Astrocyte (in vitro differentiated cells and primary cell): ENCODE measurements at regions not wholly inside any gene's neighbourhood (a gene's known extent, or its start where the extent isn't known, plus 50 kb on each side); places are given as distances from the start of the nearest gene placed in this dataset.

Source experiments
- DNase-seq: peaks from one replicate; pipeline ENCODE4 v3.0.0-alpha.2; 2010; ENCODE audit warnings: low read depth
- FAIRE-seq: peaks from 2 replicates; lab custom pipeline; 2011; peaks lifted over from hg19 to GRCh38; lab: Jason Lieb, UNC
- H2AFZ ChIP-seq: 2 replicates; pipeline ENCODE4 v1.6.0; 2012; ENCODE audit warnings: low read depth, low read length, inconsistent platforms
- H3K27ac ChIP-seq: 2 replicates; pipeline ENCODE4 v1.5.1; 2011; ENCODE audit warnings: low read depth, low read length, inconsistent platforms
- H3K27me3 ChIP-seq: 2 replicates; pipeline ENCODE4 v1.6.0; 2011; ENCODE audit warnings: low read length, inconsistent platforms; ENCODE audit not compliant: insufficient read depth
- H3K36me3 ChIP-seq: 2 replicates; pipeline ENCODE4 v1.5.1; 2011; ENCODE audit warnings: low read length, inconsistent platforms; ENCODE audit not compliant: insufficient read depth
- H3K4me1 ChIP-seq: 2 replicates; pipeline ENCODE4 v1.5.1; 2011; ENCODE audit warnings: low read length, inconsistent platforms; ENCODE audit not compliant: insufficient read depth
- H3K4me2 ChIP-seq: 2 replicates; pipeline ENCODE4 v1.6.0; 2012; ENCODE audit warnings: low read length, inconsistent platforms
- H3K4me3 ChIP-seq: 2 replicates; pipeline ENCODE4 v1.5.1; 2011; ENCODE audit warnings: low read depth, mild to moderate bottlenecking, low read length, inconsistent platforms; ENCODE audit not compliant: insufficient read depth
- H3K79me2 ChIP-seq: 2 replicates; pipeline ENCODE4 v1.6.0; 2012; ENCODE audit warnings: mild to moderate bottlenecking, low read length, inconsistent platforms; ENCODE audit not compliant: insufficient read depth
- H3K9ac ChIP-seq: 2 replicates; pipeline ENCODE4 v1.6.0; 2012; ENCODE audit warnings: mild to moderate bottlenecking, low read length, inconsistent platforms
- H3K9me3 ChIP-seq: 2 replicates; pipeline ENCODE4 v1.5.1; 2012; ENCODE audit warnings: low read depth, mild to moderate bottlenecking, low read length, inconsistent platforms; ENCODE audit not compliant: insufficient read depth
- H4K20me1 ChIP-seq: 2 replicates; pipeline ENCODE4 v1.6.0; 2012; ENCODE audit warnings: low read length, inconsistent platforms; ENCODE audit not compliant: insufficient read depth
- H3K27ac Mint-ChIP-seq: one replicate; pipeline ENCODE4 v1.8.0; 2021; ENCODE audit warnings: mild to moderate bottlenecking, mixed read lengths; ENCODE audit not compliant: unreplicated experiment
- H3K27me3 Mint-ChIP-seq: one replicate; pipeline ENCODE4 v1.8.0; 2021; ENCODE audit warnings: low read depth, mixed read lengths; ENCODE audit not compliant: unreplicated experiment
- H3K36me3 Mint-ChIP-seq: one replicate; pipeline ENCODE4 v1.8.0; 2021; ENCODE audit warnings: low read depth, mixed read lengths; ENCODE audit not compliant: unreplicated experiment
- H3K4me1 Mint-ChIP-seq: one replicate; pipeline ENCODE4 v1.8.0; 2021; ENCODE audit warnings: low read depth, mixed read lengths; ENCODE audit not compliant: unreplicated experiment
- H3K4me3 Mint-ChIP-seq: one replicate; pipeline ENCODE4 v1.8.0; 2021; ENCODE audit warnings: mild to moderate bottlenecking, moderate library complexity, mixed read lengths; ENCODE audit not compliant: unreplicated experiment
- H3K9me3 Mint-ChIP-seq: one replicate; pipeline ENCODE4 v1.8.0; 2021; ENCODE audit warnings: mild to moderate bottlenecking, mixed read lengths; ENCODE audit not compliant: unreplicated experiment
- EZH2 ChIP-seq: IDR thresholded peaks from 2 replicates; pipeline ENCODE4 v1.6.1; 2012; ENCODE audit warnings: mild to moderate bottlenecking, low read length, inconsistent platforms; ENCODE audit not compliant: insufficient read depth
- TF ChIP-seq, protein P1 (sequence below): IDR thresholded peaks from 2 replicates; pipeline ENCODE4 v1.5.1; 2011; ENCODE audit warnings: low read depth, mild to moderate bottlenecking, inconsistent platforms, low read length, moderate library complexity; ENCODE audit not compliant: insufficient read depth

DNA sequence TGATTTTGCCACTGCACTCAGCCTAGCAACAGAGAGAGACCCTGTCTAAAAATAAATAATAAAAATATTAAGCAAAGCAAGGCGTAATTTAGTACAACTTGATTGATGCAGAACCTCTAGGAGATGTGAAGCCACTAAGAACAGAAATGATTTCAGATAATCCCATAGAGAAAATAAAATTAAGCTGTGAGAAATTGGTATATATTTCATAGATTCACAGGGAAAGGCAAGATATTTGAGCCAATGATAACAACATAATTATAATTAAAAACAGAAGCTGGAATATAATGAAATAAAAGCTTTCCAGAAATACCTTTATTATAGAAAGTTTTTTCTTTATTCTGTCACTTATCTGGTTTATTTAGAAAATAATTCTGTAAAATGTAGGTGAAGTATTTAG, 88.9 kb upstream of the GULP1 start:
- FAIRE-seq (no peak), DNase-seq (no peak)
- no peaks in the 10 kb centered on the region for H3K27me3 ChIP-seq
- H2AFZ ChIP-seq = no peak overlapping the region
- H3K9ac ChIP-seq = no peak overlapping the region
- H3K27ac ChIP-seq = no peak overlapping the region
- Mint-ChIP-seq H3K4me1 (peaks cover 21% of the 10 kb centered on the region), H3K36me3 (no peaks in the 10 kb centered on the region), H3K9me3 (no peaks in the 10 kb centered on the region), H3K27ac (no peak overlapping the region), H3K27me3 (no peaks in the 10 kb centered on the region), H3K4me3 (no peak overlapping the region)
- peaks cover 11% of the 10 kb centered on the region for H3K4me1 ChIP-seq
- H4K20me1 ChIP-seq = no peaks in the 10 kb centered on the region
- no peaks in the 10 kb centered on the region for H3K9me3 ChIP-seq
- TF ChIP-seq, protein P1, sequence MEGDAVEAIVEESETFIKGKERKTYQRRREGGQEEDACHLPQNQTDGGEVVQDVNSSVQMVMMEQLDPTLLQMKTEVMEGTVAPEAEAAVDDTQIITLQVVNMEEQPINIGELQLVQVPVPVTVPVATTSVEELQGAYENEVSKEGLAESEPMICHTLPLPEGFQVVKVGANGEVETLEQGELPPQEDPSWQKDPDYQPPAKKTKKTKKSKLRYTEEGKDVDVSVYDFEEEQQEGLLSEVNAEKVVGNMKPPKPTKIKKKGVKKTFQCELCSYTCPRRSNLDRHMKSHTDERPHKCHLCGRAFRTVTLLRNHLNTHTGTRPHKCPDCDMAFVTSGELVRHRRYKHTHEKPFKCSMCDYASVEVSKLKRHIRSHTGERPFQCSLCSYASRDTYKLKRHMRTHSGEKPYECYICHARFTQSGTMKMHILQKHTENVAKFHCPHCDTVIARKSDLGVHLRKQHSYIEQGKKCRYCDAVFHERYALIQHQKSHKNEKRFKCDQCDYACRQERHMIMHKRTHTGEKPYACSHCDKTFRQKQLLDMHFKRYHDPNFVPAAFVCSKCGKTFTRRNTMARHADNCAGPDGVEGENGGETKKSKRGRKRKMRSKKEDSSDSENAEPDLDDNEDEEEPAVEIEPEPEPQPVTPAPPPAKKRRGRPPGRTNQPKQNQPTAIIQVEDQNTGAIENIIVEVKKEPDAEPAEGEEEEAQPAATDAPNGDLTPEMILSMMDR = no peak
- no peak for TF ChIP-seq EZH2
- H3K36me3 ChIP-seq = no peaks in the 10 kb centered on the region
- H3K4me2 ChIP-seq = no peak overlapping the region
- H3K4me3 ChIP-seq = no peak overlapping the region
- no peaks in the 10 kb centered on the region for H3K79me2 ChIP-seq

DNA sequence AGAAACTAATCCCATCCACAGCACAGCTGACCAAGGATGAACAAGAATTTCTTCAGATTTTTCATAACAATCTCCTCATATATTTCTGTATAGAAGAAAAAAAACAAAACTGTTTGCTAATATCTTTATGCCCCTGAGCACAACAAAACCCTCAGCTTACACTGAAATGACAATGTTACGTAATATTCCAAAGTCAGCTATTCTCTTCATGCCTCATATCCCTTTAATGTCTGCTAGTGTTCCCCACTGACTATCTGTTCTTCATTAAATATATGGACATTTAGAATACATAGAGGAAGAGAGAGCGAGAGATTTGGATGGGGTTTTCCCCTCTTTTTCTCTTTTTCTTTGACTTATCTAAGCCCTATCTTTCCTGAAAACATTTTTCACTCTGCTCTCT, 87.9 kb upstream of the GULP1 start:
- no peak overlapping the region for H3K9ac ChIP-seq
- TF ChIP-seq, protein P1 = no peak
- TF ChIP-seq EZH2 = no peak
- no peaks in the 10 kb centered on the region for H3K36me3 ChIP-seq
- no peaks in the 10 kb centered on the region for H3K79me2 ChIP-seq
- DNase-seq (no peak), FAIRE-seq (no peak)
- H2AFZ ChIP-seq = no peak overlapping the region
- no peak overlapping the region for H3K4me2 ChIP-seq
- H3K4me1 Mint-ChIP-seq = peaks cover 16% of the 10 kb centered on the region
- peaks cover 11% of the 10 kb centered on the region for H3K4me1 ChIP-seq
- no peaks in the 10 kb centered on the region for H3K36me3 Mint-ChIP-seq
- no peaks in the 10 kb centered on the region for H4K20me1 ChIP-seq
- no peaks in the 10 kb centered on the region for H3K27me3 Mint-ChIP-seq
- no peak overlapping the region for H3K4me3 Mint-ChIP-seq
- no peaks in the 10 kb centered on the region for H3K9me3 ChIP-seq
- H3K27me3 ChIP-seq = no peaks in the 10 kb centered on the region
- H3K27ac ChIP-seq = no peak overlapping the region
- no peaks in the 10 kb centered on the region for H3K9me3 Mint-ChIP-seq
- H3K4me3 ChIP-seq = no peak overlapping the region
- H3K27ac Mint-ChIP-seq = no peak overlapping the region

DNA sequence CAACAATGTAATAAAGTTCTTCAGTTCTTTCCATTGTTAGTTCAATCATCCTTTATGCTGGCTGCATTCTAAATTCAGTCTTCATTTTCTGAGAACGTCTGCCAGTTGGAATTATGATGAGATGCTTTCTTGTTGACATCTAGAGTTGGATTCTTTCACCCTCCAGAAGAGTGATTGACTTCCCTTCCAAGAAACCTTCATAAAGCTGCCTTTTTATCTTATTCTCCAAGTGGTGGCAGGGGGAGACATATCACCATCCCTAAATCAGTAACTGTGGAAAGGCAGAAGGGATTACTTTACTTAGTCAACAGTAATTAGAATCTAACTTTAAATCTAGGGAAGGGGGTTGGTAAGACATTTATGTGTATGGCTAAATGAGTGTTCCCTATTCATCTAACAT, 86.8 kb upstream of the GULP1 start:
- no peaks in the 10 kb centered on the region for H3K36me3 ChIP-seq
- DNase-seq (no peak), FAIRE-seq (no peak)
- no peak for TF ChIP-seq EZH2
- TF ChIP-seq, protein P1 = no peak
- no peaks in the 10 kb centered on the region for H3K27me3 ChIP-seq
- peaks cover 9% of the 10 kb centered on the region for H3K4me1 Mint-ChIP-seq
- no peaks in the 10 kb centered on the region for H4K20me1 ChIP-seq
- H3K9ac ChIP-seq = no peak overlapping the region
- no peaks in the 10 kb centered on the region for H3K9me3 ChIP-seq
- no peaks in the 10 kb centered on the region for H3K79me2 ChIP-seq
- H3K27ac Mint-ChIP-seq = no peak overlapping the region
- H3K4me2 ChIP-seq = no peak overlapping the region
- H3K9me3 Mint-ChIP-seq = no peaks in the 10 kb centered on the region
- no peaks in the 10 kb centered on the region for H3K36me3 Mint-ChIP-seq
- no peaks in the 10 kb centered on the region for H3K27me3 Mint-ChIP-seq
- no peak overlapping the region for H2AFZ ChIP-seq
- H3K27ac ChIP-seq = no peak overlapping the region
- H3K4me3 Mint-ChIP-seq = no peak overlapping the region
- no peak overlapping the region for H3K4me3 ChIP-seq
- H3K4me1 ChIP-seq = peaks cover 2% of the 10 kb centered on the region
